ENCODE measurements at regions not wholly inside any gene's neighbourhood (a gene's known extent, or its start where the extent isn't known, plus 50 kb on each side); places are given as distances from the start of the nearest gene placed in this dataset.

DNA sequence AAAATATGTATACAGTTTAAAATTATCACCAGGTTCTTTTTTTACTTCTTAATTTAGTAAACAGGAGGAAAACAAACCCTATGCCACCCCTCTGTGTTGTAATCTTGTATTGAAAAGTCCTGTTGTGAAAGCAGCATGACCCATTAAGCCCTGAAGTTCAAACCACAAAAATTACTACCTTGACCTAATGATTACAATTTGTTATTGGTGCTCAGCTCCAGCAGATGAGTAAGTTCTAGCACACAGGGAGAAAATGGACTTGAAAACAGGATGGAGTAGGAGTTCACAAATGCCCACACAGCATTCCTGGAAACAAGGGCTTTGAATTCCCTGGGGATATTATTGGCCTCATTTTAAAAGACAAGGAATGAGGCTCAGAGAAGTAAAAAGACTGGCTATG is 505.8 kb upstream of the ERCC4 start:
- DNase-seq: no peak
- no peak for ATAC-seq (ENCODE audit: low read depth)
- intact Hi-C loops (cut with micrococcal nuclease) (no loop called here), in situ Hi-C loops (cut with MboI; ENCODE audit: low sequenced_read_pairs) (no loop called here), dilution Hi-C loops (cut with HindIII; ENCODE audit: low sequenced_read_pairs, unreplicated experiment) (no loop called here)
- Histone ChIP-seq H3K9ac (ENCODE audit: low read depth, low read length) (no peak overlapping the region), H4K91ac (ENCODE audit: insufficient read depth, low read depth, low read length) (no peak overlapping the region), H2AK5ac (ENCODE audit: low read depth, low read length) (no peak overlapping the region), H2BK15ac (ENCODE audit: low read depth, low read length) (no peak overlapping the region), H3K27ac (ENCODE audit: insufficient read depth, low read length) (no peak overlapping the region), H3K18ac (ENCODE audit: low read depth, low read length) (no peak overlapping the region), H2BK5ac (ENCODE audit: low read depth, low read length, poor library complexity, severe bottlenecking) (no peak overlapping the region), H3K4me2 (ENCODE audit: low read depth, low read length) (no peak overlapping the region), H3K56ac (ENCODE audit: extremely low read depth, insufficient read depth, low read length) (no peak overlapping the region), H4K5ac (ENCODE audit: low read depth, low read length) (no peak overlapping the region), H2BK120ac (ENCODE audit: low read depth, low read length) (no peak overlapping the region), H4K20me1 (ENCODE audit: insufficient read depth, low read length) (no peaks in the 10 kb centered on the region), H3K9me3 (ENCODE audit: control insufficient read depth, insufficient read depth, low read length) (peaks cover 15% of the 10 kb centered on the region), H3K36me3 (ENCODE audit: control insufficient read depth, insufficient read depth, low read length) (no peaks in the 10 kb centered on the region), H3K4me3 (ENCODE audit: insufficient read depth, low read depth, low read length) (no peak overlapping the region), H3K9me1 (ENCODE audit: insufficient read depth, low read length) (no peaks in the 10 kb centered on the region), H3K23ac (ENCODE audit: low read depth, low read length) (no peak overlapping the region), H2AK9ac (replicated peaks; ENCODE audit: low read depth, low read length, poor library complexity) (no peak overlapping the region), H3K79me1 (ENCODE audit: low read depth in 1 of 2, low read length in 2 of 2) (no peaks in the 10 kb centered on the region), H3K4me1 (ENCODE audit: control insufficient read depth, insufficient read depth, low read length) (no peaks in the 10 kb centered on the region), H3K27me3 (ENCODE audit: control insufficient read depth, insufficient read depth, low read length) (no peaks in the 10 kb centered on the region), H3K4ac (ENCODE audit: low read depth, low read length) (no peak overlapping the region), H4K8ac (ENCODE audit: low read depth in 2 of 2, low read length in 2 of 2) (no peak overlapping the region), H3K14ac (replicated peaks; ENCODE audit: low read depth, low read length) (no peak overlapping the region), H2BK20ac (ENCODE audit: low read depth, low read length) (no peak overlapping the region), H2AFZ (replicated peaks; ENCODE audit: low read length, poor library complexity) (no peak overlapping the region)
- POLR2A ChIA-PET (ENCODE audit: unreplicated experiment): no interaction called here
- TF ChIP-seq SMC3 (IDR thresholded peaks at IDR 0.05; ENCODE audit: low read depth, low read length): no peak
- TF ChIP-seq NFE2L2 (IDR thresholded peaks at IDR 0.05; ENCODE audit: low read depth, low read length): no peak
- TF ChIP-seq MXI1 (IDR thresholded peaks at IDR 0.05; ENCODE audit: borderline replicate concordance, low read depth, low read length): no peak
- no peak for TF ChIP-seq FOS (IDR thresholded peaks at IDR 0.05; ENCODE audit: low read depth, low read length)
- TF ChIP-seq BHLHE40 (IDR thresholded peaks at IDR 0.05; ENCODE audit: low read depth, low read length): no peak
- TF ChIP-seq RFX5 (IDR thresholded peaks at IDR 0.05; ENCODE audit: low read depth, low read length): no peak
- no peak for TF ChIP-seq RCOR1 (IDR thresholded peaks at IDR 0.05; ENCODE audit: insufficient replicate concordance, low read length)
- TF ChIP-seq CHD1 (IDR thresholded peaks at IDR 0.05; ENCODE audit: low read depth, low read length): no peak
- TF ChIP-seq, protein P1, sequence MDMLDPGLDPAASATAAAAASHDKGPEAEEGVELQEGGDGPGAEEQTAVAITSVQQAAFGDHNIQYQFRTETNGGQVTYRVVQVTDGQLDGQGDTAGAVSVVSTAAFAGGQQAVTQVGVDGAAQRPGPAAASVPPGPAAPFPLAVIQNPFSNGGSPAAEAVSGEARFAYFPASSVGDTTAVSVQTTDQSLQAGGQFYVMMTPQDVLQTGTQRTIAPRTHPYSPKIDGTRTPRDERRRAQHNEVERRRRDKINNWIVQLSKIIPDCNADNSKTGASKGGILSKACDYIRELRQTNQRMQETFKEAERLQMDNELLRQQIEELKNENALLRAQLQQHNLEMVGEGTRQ (IDR thresholded peaks at IDR 0.05; ENCODE audit: low read depth, low read length): no peak
- no peak for TF ChIP-seq MAFK (IDR thresholded peaks at IDR 0.05; ENCODE audit: low read depth, low read length)
- TF ChIP-seq, protein P2, sequence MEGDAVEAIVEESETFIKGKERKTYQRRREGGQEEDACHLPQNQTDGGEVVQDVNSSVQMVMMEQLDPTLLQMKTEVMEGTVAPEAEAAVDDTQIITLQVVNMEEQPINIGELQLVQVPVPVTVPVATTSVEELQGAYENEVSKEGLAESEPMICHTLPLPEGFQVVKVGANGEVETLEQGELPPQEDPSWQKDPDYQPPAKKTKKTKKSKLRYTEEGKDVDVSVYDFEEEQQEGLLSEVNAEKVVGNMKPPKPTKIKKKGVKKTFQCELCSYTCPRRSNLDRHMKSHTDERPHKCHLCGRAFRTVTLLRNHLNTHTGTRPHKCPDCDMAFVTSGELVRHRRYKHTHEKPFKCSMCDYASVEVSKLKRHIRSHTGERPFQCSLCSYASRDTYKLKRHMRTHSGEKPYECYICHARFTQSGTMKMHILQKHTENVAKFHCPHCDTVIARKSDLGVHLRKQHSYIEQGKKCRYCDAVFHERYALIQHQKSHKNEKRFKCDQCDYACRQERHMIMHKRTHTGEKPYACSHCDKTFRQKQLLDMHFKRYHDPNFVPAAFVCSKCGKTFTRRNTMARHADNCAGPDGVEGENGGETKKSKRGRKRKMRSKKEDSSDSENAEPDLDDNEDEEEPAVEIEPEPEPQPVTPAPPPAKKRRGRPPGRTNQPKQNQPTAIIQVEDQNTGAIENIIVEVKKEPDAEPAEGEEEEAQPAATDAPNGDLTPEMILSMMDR (conservative IDR thresholded peaks at IDR 0.05; ENCODE audit: low read depth, low read length): no peak
- no peak for TF ChIP-seq RAD21 (IDR thresholded peaks at IDR 0.05; ENCODE audit: low read length)
- TF ChIP-seq MAZ (IDR thresholded peaks at IDR 0.05; ENCODE audit: borderline replicate concordance, low read depth, low read length): no peak
- TF ChIP-seq CEBPB (IDR thresholded peaks at IDR 0.05; ENCODE audit: low read depth, low read length): no peak
- TF ChIP-seq ELK1 (IDR thresholded peaks at IDR 0.05; ENCODE audit: borderline replicate concordance, low read depth, low read length): no peak
- BruUV-seq (replicated peaks): no TSS peak
- CTCF ChIA-PET: no interaction called here

Data from IMR-90 (cell line).